Smooth muscle cell (in vitro differentiated cells): ENCODE measurements at regions not wholly inside any gene's neighbourhood (a gene's known extent, or its start where the extent isn't known, plus 50 kb on each side); places are given as distances from the start of the nearest gene placed in this dataset.

Experiments
- DNase-seq: peaks from one replicate; lab custom pipeline; 2025; ENCODE audit not compliant: unreplicated experiment; lab: John Stamatoyannopoulos, UW
- H2AFZ ChIP-seq: fragments of 200-600 bp; sonication (generic); 2 replicates; pipeline ENCODE4 v1.6.0; 2016; ENCODE audit warnings: antibody characterized with exemption, low read depth, mild to moderate bottlenecking
- H3F3A ChIP-seq: fragments of 200-600 bp; sonication (generic); 2 replicates; pipeline ENCODE4 v1.6.0; 2017; ENCODE audit warnings: antibody characterized with exemption, low read depth
- H3K27ac ChIP-seq: fragments of 200-600 bp; sonication (generic); 2 replicates; pipeline ENCODE4 v1.5.1; 2016; ENCODE audit warnings: low read depth, mild to moderate bottlenecking
- H3K27me3 ChIP-seq: fragments of 200-600 bp; sonication (generic); 2 replicates; pipeline ENCODE4 v1.6.1; 2016; ENCODE audit warnings: low read depth, mild to moderate bottlenecking
- H3K36me3 ChIP-seq: fragments of 200-600 bp; sonication (generic); 2 replicates; pipeline ENCODE4 v1.5.1; 2016; ENCODE audit warnings: low read depth
- H3K4me1 ChIP-seq: fragments of 200-600 bp; sonication (generic); 2 replicates; pipeline ENCODE4 v1.5.1; 2016; ENCODE audit warnings: low read depth
- H3K4me2 ChIP-seq: fragments of 200-600 bp; sonication (generic); 2 replicates; pipeline ENCODE4 v1.6.0; 2016; ENCODE audit warnings: mild to moderate bottlenecking
- H3K4me3 ChIP-seq: fragments of 200-600 bp; sonication (generic); 2 replicates; pipeline ENCODE4 v1.5.1; 2016; ENCODE audit warnings: mild to moderate bottlenecking
- H3K79me2 ChIP-seq: fragments of 200-600 bp; sonication (generic); 2 replicates; pipeline ENCODE4 v1.6.0; 2016; ENCODE audit warnings: low read depth, mild to moderate bottlenecking
- H3K9ac ChIP-seq: fragments of 200-600 bp; sonication (generic); 2 replicates; pipeline ENCODE4 v1.6.0; 2016; ENCODE audit warnings: low read depth
- H3K9me3 ChIP-seq: fragments of 200-600 bp; sonication (generic); replicated peaks from 2 replicates; pipeline ENCODE4 v1.5.1; 2016; ENCODE audit warnings: low read depth
- H4K20me1 ChIP-seq: fragments of 200-600 bp; sonication (generic); 2 replicates; pipeline ENCODE4 v1.6.0; 2016; ENCODE audit warnings: low read depth
- CTCF ChIP-seq: fragments of 200-600 bp; sonication (generic); IDR thresholded peaks from 2 replicates; pipeline ENCODE4 v1.5.1; 2017; ENCODE audit warnings: borderline replicate concordance, mild to moderate bottlenecking, antibody characterized with exemption; ENCODE audit not compliant: insufficient read depth, poor library complexity, severe bottlenecking
- WGBS: methylation state at CpG from one replicate; pipeline ENCODE4 v1.1.7; 2016; ENCODE audit warnings: low lambda C conversion rate; 5-methylcytosine and 5-hydroxymethylcytosine counted together

DNA sequence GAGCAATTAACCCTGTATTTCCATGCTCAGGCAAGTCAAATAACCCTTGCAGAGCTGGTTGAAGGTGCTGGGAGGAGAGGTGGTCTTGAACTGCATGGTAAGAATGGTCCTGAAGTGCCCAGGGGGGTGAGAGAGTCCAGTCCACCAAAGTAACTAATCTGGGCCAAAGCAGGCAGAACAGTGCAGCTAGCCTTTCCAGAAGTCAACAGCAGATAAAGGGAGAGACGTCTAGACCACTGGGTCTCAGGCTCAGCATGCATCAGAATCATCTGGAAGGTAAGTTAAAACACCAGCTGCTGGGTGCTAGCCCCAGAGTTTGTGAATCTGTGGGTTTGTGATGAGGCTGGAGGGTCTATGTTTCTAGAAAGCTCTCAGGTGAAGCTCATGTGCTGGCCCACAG, 232.3 kb upstream of the ECI2 start:
- Histone ChIP-seq H3K36me3 (no peaks in the 10 kb centered on the region), H3K9me3 (no peaks in the 10 kb centered on the region), H3K4me2 (no peak overlapping the region), H2AFZ (no peak overlapping the region), H3K27ac (no peak overlapping the region), H3F3A (peaks cover 8% of the 10 kb centered on the region), H4K20me1 (no peaks in the 10 kb centered on the region), H3K4me1 (no peaks in the 10 kb centered on the region), H3K4me3 (no peak overlapping the region), H3K79me2 (no peaks in the 10 kb centered on the region), H3K9ac (no peak overlapping the region), H3K27me3 (no peaks in the 10 kb centered on the region)
- no peak for DNase-seq
- WGBS, result 53% methylated on average over 1 of the region's 1 CpG
- TF ChIP-seq CTCF, result no peak

DNA sequence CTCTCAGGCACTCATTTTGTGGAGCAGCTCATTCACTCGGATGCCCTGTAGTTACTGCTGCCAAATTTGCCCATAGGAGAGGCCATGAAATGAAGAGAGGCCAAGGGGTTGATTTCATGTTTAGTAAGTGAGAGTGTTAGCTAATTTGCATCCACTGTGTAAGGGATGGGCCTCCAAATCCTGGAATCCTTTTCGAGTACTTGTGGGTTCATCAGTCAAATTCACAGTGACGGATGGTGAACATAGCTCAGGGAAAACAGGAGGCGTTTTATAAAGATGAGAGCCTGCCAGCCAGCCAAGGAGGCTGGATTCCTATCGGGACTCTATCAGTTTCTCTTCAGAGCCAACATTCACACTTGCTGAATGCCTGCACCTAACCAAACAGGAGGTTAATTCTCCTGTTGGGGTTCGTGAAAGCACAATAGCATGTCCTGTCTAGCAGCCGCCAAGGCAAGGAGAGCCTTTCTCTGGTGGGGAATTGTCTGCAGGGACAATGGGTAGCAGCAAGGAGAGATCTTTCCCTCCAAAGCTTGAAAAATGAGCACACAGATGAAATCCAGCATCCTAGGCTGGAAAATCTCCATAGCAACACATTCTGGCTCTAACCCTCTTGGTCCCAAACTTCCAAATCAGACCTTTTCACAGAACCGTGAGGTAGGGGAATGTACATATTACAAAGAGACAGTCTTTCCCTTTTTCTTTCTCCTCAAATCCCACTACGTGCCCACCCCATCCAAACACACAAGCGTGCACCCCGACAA, 231.4 kb upstream of the ECI2 start:
- H4K20me1 ChIP-seq, result no peaks in the 10 kb centered on the region
- no peaks in the 10 kb centered on the region for H3K9me3 ChIP-seq

GRCh38 chr6:4365686-4366085, 230.3 kb upstream of the ECI2 start:
- no peak overlapping the region for H3K27ac ChIP-seq
- no peaks in the 10 kb centered on the region for H4K20me1 ChIP-seq
- no peak overlapping the region for H3K4me2 ChIP-seq
- DNase-seq, result no peak
- no peaks in the 10 kb centered on the region for H3K4me1 ChIP-seq
- no peaks in the 10 kb centered on the region for H3K27me3 ChIP-seq
- no peak overlapping the region for H3K4me3 ChIP-seq
- no peaks in the 10 kb centered on the region for H3K9me3 ChIP-seq
- H3K79me2 ChIP-seq, result no peaks in the 10 kb centered on the region
- H2AFZ ChIP-seq, result no peak overlapping the region
- peaks cover 3% of the 10 kb centered on the region for H3F3A ChIP-seq
- H3K9ac ChIP-seq, result no peak overlapping the region
- H3K36me3 ChIP-seq, result no peaks in the 10 kb centered on the region
- whole genome bisulfite sequencing, result 90% methylated on average over 3 of the region's 3 CpGs
- TF ChIP-seq CTCF, result no peak

More for the DNA sequence above, 231.4 kb upstream of the ECI2 start:
- no peak overlapping the region for H3K9ac ChIP-seq
- H3K4me3 ChIP-seq, result no peak overlapping the region
- no peak overlapping the region for H3K27ac ChIP-seq
- no peaks in the 10 kb centered on the region for H3K27me3 ChIP-seq
- H2AFZ ChIP-seq, result no peak overlapping the region
- TF ChIP-seq CTCF, result no peak
- DNase-seq, result no peak
- H3K36me3 ChIP-seq, result no peaks in the 10 kb centered on the region
- no peaks in the 10 kb centered on the region for H3K79me2 ChIP-seq
- H3K4me2 ChIP-seq, result no peak overlapping the region
- peaks cover 8% of the 10 kb centered on the region for H3F3A ChIP-seq
- WGBS, result 93% methylated on average over 11 of the region's 11 CpGs
- H3K4me1 ChIP-seq, result no peaks in the 10 kb centered on the region

DNA sequence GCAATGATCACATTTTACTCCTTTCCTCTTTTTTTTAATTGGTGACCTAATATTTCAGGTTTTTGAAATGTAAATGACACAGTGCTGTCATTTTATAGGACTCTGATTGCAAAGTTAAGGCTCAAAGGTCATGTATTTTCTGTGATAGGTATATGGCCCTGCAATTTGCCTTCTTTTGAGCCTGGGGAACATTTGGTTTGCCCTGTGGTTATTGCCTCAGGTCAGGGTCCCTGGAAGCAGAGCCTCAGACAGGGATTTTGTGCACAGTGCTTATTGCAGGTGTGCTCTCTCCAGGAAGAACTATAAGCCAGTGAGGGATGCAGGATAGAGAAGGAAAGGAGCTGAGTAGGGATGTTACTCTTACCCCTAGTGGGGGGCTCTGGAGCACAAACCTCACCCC, 229.3 kb upstream of the ECI2 start:
- peaks cover under 1% of the 10 kb centered on the region for H3K4me1 ChIP-seq
- no peaks in the 10 kb centered on the region for H3K9me3 ChIP-seq
- no peaks in the 10 kb centered on the region for H3K36me3 ChIP-seq
- no peaks in the 10 kb centered on the region for H3K27me3 ChIP-seq
- no peak for TF ChIP-seq CTCF
- H3K4me3 ChIP-seq, result no peak overlapping the region
- no peaks in the 10 kb centered on the region for H3K79me2 ChIP-seq
- H3K27ac ChIP-seq, result no peak overlapping the region
- H3F3A ChIP-seq, result peaks cover 4% of the 10 kb centered on the region
- no peak for DNase-seq
- no peaks in the 10 kb centered on the region for H4K20me1 ChIP-seq
- no peak overlapping the region for H3K9ac ChIP-seq
- H3K4me2 ChIP-seq, result no peak overlapping the region
- H2AFZ ChIP-seq, result no peak overlapping the region
